ENCODE measurements at regions not wholly inside any gene's neighbourhood (a gene's known extent, or its start where the extent isn't known, plus 50 kb on each side); places are given as distances from the start of the nearest gene placed in this dataset.
"Not testable (repeated sequence)": the region's sequence is repeated elsewhere in the genome, so short reads cannot be mapped to it uniquely, and the experiment has no call there.

DNA sequence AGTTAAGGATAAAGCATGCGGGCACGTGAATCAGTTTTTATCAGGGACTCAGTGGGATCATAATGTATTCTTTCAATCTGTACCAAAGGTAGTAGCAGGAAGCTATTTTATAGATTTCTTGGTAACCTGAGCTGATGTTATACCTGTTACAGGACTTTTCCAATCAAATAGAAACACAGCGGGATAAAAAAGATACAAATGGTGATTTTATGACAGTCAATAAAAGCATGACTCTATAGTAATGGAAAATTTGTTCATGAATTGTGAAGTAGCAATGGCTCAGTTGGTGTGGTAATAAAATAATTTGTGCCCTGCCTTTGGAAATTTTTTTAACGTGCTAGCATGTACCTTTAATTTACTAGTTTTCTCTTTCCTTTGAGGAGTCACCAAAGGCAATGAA lies 300.7 kb upstream of the CELF2 start:
- TF ChIP-seq, protein P1, sequence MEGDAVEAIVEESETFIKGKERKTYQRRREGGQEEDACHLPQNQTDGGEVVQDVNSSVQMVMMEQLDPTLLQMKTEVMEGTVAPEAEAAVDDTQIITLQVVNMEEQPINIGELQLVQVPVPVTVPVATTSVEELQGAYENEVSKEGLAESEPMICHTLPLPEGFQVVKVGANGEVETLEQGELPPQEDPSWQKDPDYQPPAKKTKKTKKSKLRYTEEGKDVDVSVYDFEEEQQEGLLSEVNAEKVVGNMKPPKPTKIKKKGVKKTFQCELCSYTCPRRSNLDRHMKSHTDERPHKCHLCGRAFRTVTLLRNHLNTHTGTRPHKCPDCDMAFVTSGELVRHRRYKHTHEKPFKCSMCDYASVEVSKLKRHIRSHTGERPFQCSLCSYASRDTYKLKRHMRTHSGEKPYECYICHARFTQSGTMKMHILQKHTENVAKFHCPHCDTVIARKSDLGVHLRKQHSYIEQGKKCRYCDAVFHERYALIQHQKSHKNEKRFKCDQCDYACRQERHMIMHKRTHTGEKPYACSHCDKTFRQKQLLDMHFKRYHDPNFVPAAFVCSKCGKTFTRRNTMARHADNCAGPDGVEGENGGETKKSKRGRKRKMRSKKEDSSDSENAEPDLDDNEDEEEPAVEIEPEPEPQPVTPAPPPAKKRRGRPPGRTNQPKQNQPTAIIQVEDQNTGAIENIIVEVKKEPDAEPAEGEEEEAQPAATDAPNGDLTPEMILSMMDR (IDR thresholded peaks at IDR 0.05; ENCODE audit: borderline replicate concordance, insufficient read depth, low read depth, low read length), result no peak
- no peak overlapping the region for H3K4me3 ChIP-seq (ENCODE audit: low read depth, low read length)

DNA sequence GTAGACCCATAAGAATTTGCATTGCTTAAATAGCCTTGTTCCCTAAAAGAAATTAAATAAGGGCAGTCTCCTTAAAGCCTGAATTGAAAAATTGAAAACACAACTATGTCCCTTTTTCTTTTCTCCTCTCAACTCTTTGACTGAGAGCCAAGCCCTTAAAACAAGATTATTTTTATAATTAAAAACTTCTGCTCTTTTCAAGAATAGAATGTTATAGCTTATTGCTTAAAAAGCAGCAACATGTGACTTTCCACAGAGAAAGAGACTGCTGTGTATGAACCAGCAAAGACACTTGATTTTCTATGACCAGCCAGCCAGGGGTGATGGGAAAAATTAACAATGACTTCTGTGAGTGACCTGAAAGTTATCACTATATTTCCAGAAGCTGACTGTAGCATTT lies 295.2 kb upstream of the CELF2 start:
- TF ChIP-seq, protein P1 (IDR thresholded peaks at IDR 0.05; ENCODE audit: borderline replicate concordance, insufficient read depth, low read depth, low read length), result no peak
- no peak overlapping the region for H3K4me3 ChIP-seq (ENCODE audit: low read depth, low read length)

DNA sequence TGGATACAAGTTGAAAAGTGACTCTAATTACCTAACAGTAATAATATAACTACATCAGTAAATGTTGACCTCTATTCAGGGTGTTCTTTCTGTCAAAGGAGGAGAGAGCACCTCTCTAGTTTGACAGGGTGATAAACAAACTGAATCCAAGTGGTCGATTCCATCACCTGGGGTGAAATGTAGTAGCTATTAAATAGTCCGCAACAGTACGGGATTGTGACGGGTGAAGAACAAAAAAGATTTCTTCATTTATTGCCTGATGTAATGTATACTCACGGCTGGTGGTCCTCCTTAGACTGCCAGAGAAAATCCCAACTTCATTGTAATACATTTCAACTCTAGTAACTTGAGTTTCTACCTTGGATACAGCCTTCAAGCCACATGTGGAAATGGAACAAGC lies 292.5 kb upstream of the CELF2 start:
- TF ChIP-seq, protein P1 (IDR thresholded peaks at IDR 0.05; ENCODE audit: borderline replicate concordance, insufficient read depth, low read depth, low read length), result no peak
- H3K4me3 ChIP-seq (ENCODE audit: low read depth, low read length), result no peak overlapping the region

DNA sequence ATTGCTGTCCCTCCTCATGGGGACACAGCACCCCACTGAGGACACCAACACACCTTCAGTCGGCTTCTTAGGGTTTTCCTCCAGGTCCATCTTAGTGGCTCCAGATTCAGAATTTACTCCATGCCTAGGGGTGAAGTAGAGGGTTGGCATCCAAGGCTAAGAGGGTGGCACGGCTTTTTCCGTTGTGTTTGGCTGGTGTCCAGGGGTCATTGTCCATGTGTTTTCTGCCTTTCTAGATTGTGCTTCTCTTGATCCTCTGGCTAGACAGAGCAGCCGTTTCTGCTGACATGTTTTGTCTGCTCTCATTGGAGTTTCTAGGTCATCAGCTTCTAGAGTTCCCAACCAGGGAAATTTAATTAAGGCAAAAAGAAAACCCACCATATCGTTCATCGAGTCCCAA lies 291.6 kb upstream of the CELF2 start:
- TF ChIP-seq, protein P1 (IDR thresholded peaks at IDR 0.05; ENCODE audit: borderline replicate concordance, insufficient read depth, low read depth, low read length), result no peak
- H3K4me3 ChIP-seq (ENCODE audit: low read depth, low read length), result no peak overlapping the region

DNA sequence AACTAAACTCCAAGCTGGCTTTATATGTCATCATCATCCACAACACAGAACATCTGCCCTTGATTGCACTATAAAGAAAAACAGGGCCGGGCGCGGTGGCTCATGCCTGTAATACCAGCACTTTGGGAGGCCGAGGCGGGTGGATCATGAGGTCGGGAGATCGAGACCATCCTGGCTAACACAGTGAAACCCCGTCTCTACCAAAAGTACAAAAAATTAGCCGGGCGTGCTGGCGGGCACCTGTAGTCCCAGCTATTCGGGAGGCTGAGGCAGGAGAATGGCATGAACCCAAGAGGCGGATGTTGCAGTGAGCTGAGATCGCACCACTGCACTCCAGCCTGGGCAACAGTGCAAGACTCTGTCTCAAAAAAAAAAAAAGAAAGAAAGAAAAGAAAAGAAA lies 290.3 kb upstream of the CELF2 start:
- H3K4me3 ChIP-seq (ENCODE audit: low read depth, low read length), result not testable (repeated sequence)

DNA sequence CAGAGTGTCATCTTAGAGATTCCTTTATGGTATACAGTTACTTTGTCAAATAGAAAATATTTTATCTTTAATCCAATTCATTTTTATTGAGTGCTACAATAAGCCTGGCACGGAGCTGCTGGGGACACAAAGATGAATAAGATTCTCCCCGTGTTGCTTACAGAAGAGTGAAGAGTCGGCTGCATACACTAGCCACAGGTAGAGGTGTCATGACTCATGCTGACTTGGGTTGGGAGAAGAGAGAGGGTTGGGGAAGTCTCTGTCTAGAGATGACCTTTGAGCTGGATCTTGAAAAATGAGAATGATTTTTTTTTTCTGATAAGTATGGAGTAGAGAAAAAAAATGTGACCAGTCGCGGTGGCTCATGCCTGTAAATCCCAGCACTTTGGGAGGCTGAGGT lies 289.9 kb upstream of the CELF2 start:
- H3K4me3 ChIP-seq (ENCODE audit: low read depth, low read length), result no peak overlapping the region
- TF ChIP-seq, protein P1 (IDR thresholded peaks at IDR 0.05; ENCODE audit: borderline replicate concordance, insufficient read depth, low read depth, low read length), result no peak

DNA sequence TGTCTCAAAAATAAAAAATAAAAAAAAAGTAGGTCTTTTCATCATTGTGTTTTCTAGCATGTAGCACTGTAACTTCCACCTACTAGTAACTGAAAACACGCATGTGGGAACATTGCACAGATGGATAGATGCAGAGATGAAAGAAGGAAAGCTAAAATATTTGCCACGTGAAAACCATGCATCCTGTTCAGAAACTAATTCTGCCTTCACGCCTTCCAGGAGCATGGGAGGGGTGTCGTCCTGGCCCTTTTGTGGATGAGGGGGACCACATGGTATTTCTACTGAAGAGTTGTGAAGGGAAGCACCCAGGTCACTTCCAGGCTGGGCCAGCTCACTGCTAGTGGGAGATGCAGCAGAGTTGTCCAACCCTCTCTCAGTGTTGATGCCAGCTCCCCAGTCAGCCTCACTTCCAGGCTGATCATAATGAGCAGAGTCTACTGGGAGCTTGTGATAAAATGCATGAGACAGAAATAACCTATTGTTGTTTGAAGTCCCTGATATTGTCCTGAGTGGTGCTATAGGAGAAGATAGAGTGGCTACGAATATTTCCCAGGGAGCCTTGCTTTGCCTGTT lies 287.1 kb upstream of the CELF2 start:
- TF ChIP-seq, protein P1 (IDR thresholded peaks at IDR 0.05; ENCODE audit: borderline replicate concordance, insufficient read depth, low read depth, low read length), result no peak
- no peak overlapping the region for H3K4me3 ChIP-seq (ENCODE audit: low read depth, low read length)

DNA sequence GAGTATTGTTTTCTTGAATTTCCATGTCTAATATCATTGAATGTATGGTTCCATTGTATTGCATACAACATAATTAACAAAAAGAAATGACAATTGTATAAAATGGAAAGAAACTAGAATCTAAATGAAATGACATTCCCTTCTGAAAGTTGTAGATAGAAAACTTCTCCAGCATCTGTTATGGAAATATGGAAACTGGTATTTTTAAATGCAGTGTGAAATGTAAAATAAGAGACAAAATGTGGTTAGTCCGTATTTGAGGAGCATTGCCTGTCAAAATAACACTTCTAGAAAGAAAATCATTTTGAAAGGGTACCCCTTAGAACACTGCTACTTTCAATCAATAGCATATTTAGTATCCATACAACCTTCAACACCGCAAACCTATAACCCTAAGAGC lies 286.3 kb upstream of the CELF2 start:
- no peak overlapping the region for H3K4me3 ChIP-seq (ENCODE audit: low read depth, low read length)
- TF ChIP-seq, protein P1 (IDR thresholded peaks at IDR 0.05; ENCODE audit: borderline replicate concordance, insufficient read depth, low read depth, low read length), result no peak

All from GM12875 (cell line).